Activated naive CD8-positive, alpha-beta T cell treated with anti-CD3 and anti-CD28 coated beads, Interleukin-2, amount 10 ng/mL, durations not matched to agents 7 days and 5 days (primary cell): ENCODE measurements at regions not wholly inside any gene's neighbourhood (a gene's known extent, or its start where the extent isn't known, plus 50 kb on each side); places are given as distances from the start of the nearest gene placed in this dataset.

Experiments
- ATAC-seq: fragments of 150-1000 bp; cut with Tn5 transposase; one replicate; pipeline ENCODE4 v1.10.0; 2021; ENCODE audit warnings: low read depth, moderate library complexity
- POLR2A ChIA-PET: fragments of 350-600 bp; sonication (Branson Sonifier 250); formaldehyde crosslinking; loops from one replicate; lab custom pipeline; 2021; ENCODE audit warnings: antibody characterized with exemption; lab: Charles Lee
- DNase-seq: peaks from one replicate; pipeline ENCODE4 v3.0.0; 2021
- H3K27ac Mint-ChIP-seq: one replicate; pipeline ENCODE4 v1.8.0; 2022; ENCODE audit warnings: mild to moderate bottlenecking, mixed read lengths
- H3K27me3 Mint-ChIP-seq: one replicate; pipeline ENCODE4 v1.8.0; 2022; ENCODE audit warnings: mild to moderate bottlenecking, moderate library complexity, mixed read lengths
- H3K36me3 Mint-ChIP-seq: one replicate; pipeline ENCODE4 v1.8.0; 2021; ENCODE audit warnings: mild to moderate bottlenecking, mixed read lengths
- H3K4me1 Mint-ChIP-seq: one replicate; pipeline ENCODE4 v1.8.0; 2021; ENCODE audit warnings: mixed read lengths
- H3K4me3 Mint-ChIP-seq: one replicate; pipeline ENCODE4 v1.8.0; 2022; ENCODE audit warnings: mild to moderate bottlenecking, moderate library complexity, mixed read lengths
- H3K9me3 Mint-ChIP-seq: one replicate; pipeline ENCODE4 v1.8.0; 2021; ENCODE audit warnings: mixed read lengths

GRCh38 chr14:61911574-61911973 is 149.4 kb downstream of the SNAPC1 start:
- peaks cover 4% of the 10 kb centered on the region for H3K27me3 Mint-ChIP-seq
- no peak for DNase-seq
- H3K4me3 Mint-ChIP-seq = no peak overlapping the region
- H3K27ac Mint-ChIP-seq = no peak overlapping the region
- no peak for ATAC-seq
- no peaks in the 10 kb centered on the region for H3K4me1 Mint-ChIP-seq
- H3K36me3 Mint-ChIP-seq = no peaks in the 10 kb centered on the region
- H3K9me3 Mint-ChIP-seq = no peaks in the 10 kb centered on the region
- POLR2A ChIA-PET = no interaction called here

DNA sequence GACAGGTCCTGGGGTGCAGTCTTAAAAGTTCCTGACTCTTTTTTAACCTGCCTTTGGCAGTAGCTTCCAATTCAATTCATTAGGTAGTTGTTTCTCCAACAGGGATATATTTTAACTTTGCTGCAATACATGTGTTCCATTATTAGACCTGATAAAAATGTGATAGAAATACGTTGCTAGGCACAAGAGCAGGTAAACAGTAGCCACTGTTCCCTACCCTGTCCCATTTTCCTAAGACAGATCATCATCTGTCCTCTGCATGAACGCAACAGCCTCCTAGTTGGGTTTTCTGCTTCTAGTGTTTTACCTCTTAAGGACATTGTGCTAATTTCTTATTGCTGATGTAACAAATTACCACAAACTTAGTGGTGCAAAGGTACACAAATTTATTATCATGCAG is 156.8 kb downstream of the SNAPC1 start:
- H3K27ac Mint-ChIP-seq = no peak overlapping the region
- no peak for ATAC-seq

DNA sequence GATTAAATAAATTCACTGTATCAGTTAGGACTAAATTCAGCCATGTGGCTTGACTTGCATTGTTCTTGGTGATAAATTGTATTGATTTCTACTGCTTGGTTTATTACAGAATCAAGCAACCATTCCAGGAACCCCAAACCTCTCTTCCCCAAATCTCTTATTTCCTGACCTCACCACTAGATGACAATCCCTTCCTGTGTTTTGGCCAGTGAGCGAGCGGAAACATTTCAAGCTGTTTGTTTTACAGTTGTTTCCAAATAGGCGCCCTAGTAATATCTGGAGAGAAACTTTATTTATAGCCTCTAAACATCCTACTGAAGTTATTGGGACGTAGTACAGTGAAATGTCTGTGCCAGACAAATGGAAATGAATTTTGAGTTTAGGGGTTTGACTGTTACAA is 161.1 kb downstream of the SNAPC1 start:
- no peaks in the 10 kb centered on the region for H3K9me3 Mint-ChIP-seq
- H3K4me1 Mint-ChIP-seq = peaks cover 2% of the 10 kb centered on the region
- POLR2A ChIA-PET = no interaction called here
- no peak overlapping the region for H3K4me3 Mint-ChIP-seq
- DNase-seq (no peak), ATAC-seq (no peak)
- H3K27me3 Mint-ChIP-seq = peaks cover 36% of the 10 kb centered on the region
- no peak overlapping the region for H3K27ac Mint-ChIP-seq
- no peaks in the 10 kb centered on the region for H3K36me3 Mint-ChIP-seq

More for the DNA sequence above, 156.8 kb downstream of the SNAPC1 start:
- no peaks in the 10 kb centered on the region for H3K9me3 Mint-ChIP-seq
- peaks cover 2% of the 10 kb centered on the region for H3K4me1 Mint-ChIP-seq
- H3K36me3 Mint-ChIP-seq = no peaks in the 10 kb centered on the region
- H3K4me3 Mint-ChIP-seq = no peak overlapping the region
- peaks cover 31% of the 10 kb centered on the region for H3K27me3 Mint-ChIP-seq
- no peak for DNase-seq
- POLR2A ChIA-PET = no interaction called here

GRCh38 chr14:61925043-61925442 is 162.8 kb downstream of the SNAPC1 start:
- H3K9me3 Mint-ChIP-seq = no peaks in the 10 kb centered on the region
- peaks cover 32% of the 10 kb centered on the region for H3K27me3 Mint-ChIP-seq
- DNase-seq = no peak
- ATAC-seq = no peak
- no peaks in the 10 kb centered on the region for H3K36me3 Mint-ChIP-seq
- POLR2A ChIA-PET = no interaction called here
- H3K4me3 Mint-ChIP-seq = no peak overlapping the region
- peaks cover 2% of the 10 kb centered on the region for H3K4me1 Mint-ChIP-seq
- no peak overlapping the region for H3K27ac Mint-ChIP-seq

GRCh38 chr14:61925732-61926435 is 163.7 kb downstream of the SNAPC1 start:
- no peak overlapping the region for H3K27ac Mint-ChIP-seq
- no peak for ATAC-seq
- no peaks in the 10 kb centered on the region for H3K9me3 Mint-ChIP-seq
- H3K27me3 Mint-ChIP-seq = peaks cover 35% of the 10 kb centered on the region
- H3K4me3 Mint-ChIP-seq = no peak overlapping the region
- no peaks in the 10 kb centered on the region for H3K36me3 Mint-ChIP-seq
- peaks cover 2% of the 10 kb centered on the region for H3K4me1 Mint-ChIP-seq
- POLR2A ChIA-PET = no interaction called here
- DNase-seq = no peak

- no peaks in the 10 kb centered on the region for H3K9me3 Mint-ChIP-seq
- POLR2A ChIA-PET = no interaction called here
These were observed 164.8 kb downstream of the SNAPC1 start for GRCh38 chr14:61927060-61927459.

DNA sequence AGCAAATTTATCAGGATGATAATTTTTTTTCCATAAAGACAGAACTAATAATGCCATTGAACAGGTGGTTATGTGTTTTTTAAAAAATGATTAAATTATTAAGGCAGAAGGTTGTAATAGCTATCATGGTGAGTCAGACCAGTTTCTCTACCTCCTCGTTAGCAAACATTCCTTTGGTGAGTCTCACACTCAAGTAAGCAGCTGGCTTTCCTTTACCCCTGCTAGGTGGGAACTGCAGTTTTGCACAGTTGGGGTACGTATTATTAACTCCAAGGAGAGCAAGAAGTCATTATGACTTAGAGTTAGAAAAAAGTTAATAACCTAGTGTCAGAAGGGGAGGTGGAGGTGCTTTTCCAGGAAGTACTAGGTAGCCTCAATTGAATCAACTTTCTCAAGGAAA is 165.3 kb downstream of the SNAPC1 start:
- Mint-ChIP-seq H3K4me3 (no peak overlapping the region), H3K27ac (no peak overlapping the region), H3K9me3 (no peaks in the 10 kb centered on the region), H3K27me3 (peaks cover 35% of the 10 kb centered on the region), H3K4me1 (peaks cover 2% of the 10 kb centered on the region), H3K36me3 (no peaks in the 10 kb centered on the region)
- POLR2A ChIA-PET = no interaction called here
- ATAC-seq (no peak), DNase-seq (no peak)

More at GRCh38 chr14:61927060-61927459, 164.8 kb downstream of the SNAPC1 start:
- ATAC-seq (no peak), DNase-seq (no peak)
- Mint-ChIP-seq H3K4me1 (peaks cover 2% of the 10 kb centered on the region), H3K27me3 (peaks cover 35% of the 10 kb centered on the region), H3K36me3 (no peaks in the 10 kb centered on the region), H3K4me3 (no peak overlapping the region), H3K27ac (no peak overlapping the region)

DNA sequence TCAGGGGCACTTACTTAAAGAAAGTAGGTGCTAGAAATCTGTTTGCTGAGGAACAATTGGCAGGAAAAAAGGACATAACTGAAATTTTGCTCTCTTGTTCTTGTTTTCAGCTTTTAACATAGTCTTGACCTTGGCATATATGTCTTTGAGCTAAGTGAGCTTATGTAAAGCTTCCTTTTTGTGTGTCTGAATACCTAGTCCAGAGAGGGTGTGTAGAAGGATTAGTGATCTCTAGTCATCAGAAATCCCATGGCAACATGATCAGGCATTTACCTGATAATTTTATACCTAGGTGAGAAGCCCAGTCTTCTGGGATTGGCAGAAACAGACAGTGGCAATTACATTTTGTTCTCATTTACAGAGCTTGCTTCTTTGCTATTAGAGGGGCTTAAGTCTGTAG is 166.1 kb downstream of the SNAPC1 start:
- Mint-ChIP-seq H3K36me3 (no peaks in the 10 kb centered on the region), H3K27ac (no peak overlapping the region), H3K9me3 (no peaks in the 10 kb centered on the region), H3K27me3 (peaks cover 37% of the 10 kb centered on the region), H3K4me3 (no peak overlapping the region), H3K4me1 (peaks cover 1% of the 10 kb centered on the region)
- POLR2A ChIA-PET = no interaction called here
- DNase-seq (no peak), ATAC-seq (no peak)

- Mint-ChIP-seq H3K27me3 (peaks cover 40% of the 10 kb centered on the region), H3K36me3 (no peaks in the 10 kb centered on the region), H3K4me1 (no peaks in the 10 kb centered on the region), H3K9me3 (no peaks in the 10 kb centered on the region), H3K27ac (no peak overlapping the region), H3K4me3 (no peak overlapping the region)
- DNase-seq = no peak
- ATAC-seq = no peak
- POLR2A ChIA-PET = no interaction called here
These were observed 166.5 kb downstream of the SNAPC1 start for GRCh38 chr14:61928701-61929100.

GRCh38 chr14:61929651-61930050 is 167.4 kb downstream of the SNAPC1 start:
- Mint-ChIP-seq H3K27me3 (peaks cover 41% of the 10 kb centered on the region), H3K9me3 (no peaks in the 10 kb centered on the region), H3K27ac (no peak overlapping the region), H3K36me3 (no peaks in the 10 kb centered on the region), H3K4me1 (no peaks in the 10 kb centered on the region), H3K4me3 (no peak overlapping the region)
- ATAC-seq (no peak), DNase-seq (no peak)
- POLR2A ChIA-PET = no interaction called here

- Mint-ChIP-seq H3K27me3 (peaks cover 36% of the 10 kb centered on the region), H3K27ac (no peak overlapping the region), H3K4me3 (no peak overlapping the region), H3K4me1 (no peaks in the 10 kb centered on the region), H3K36me3 (no peaks in the 10 kb centered on the region), H3K9me3 (no peaks in the 10 kb centered on the region)
- DNase-seq = no peak
- POLR2A ChIA-PET = no interaction called here
- ATAC-seq = no peak
These were observed 168.1 kb downstream of the SNAPC1 start for GRCh38 chr14:61930101-61930857.

- ATAC-seq = no peak
- Mint-ChIP-seq H3K27ac (no peak overlapping the region), H3K4me1 (no peaks in the 10 kb centered on the region), H3K4me3 (no peak overlapping the region), H3K27me3 (peaks cover 31% of the 10 kb centered on the region), H3K36me3 (no peaks in the 10 kb centered on the region), H3K9me3 (no peaks in the 10 kb centered on the region)
- no peak for DNase-seq
- POLR2A ChIA-PET = no interaction called here
These were observed 170.8 kb downstream of the SNAPC1 start for GRCh38 chr14:61932974-61933373.

GRCh38 chr14:61934385-61934784 is 172.2 kb downstream of the SNAPC1 start:
- peaks cover 23% of the 10 kb centered on the region for H3K27me3 Mint-ChIP-seq
- DNase-seq (no peak), ATAC-seq (no peak)
- POLR2A ChIA-PET = no interaction called here
- no peak overlapping the region for H3K4me3 Mint-ChIP-seq
- no peaks in the 10 kb centered on the region for H3K4me1 Mint-ChIP-seq
- no peak overlapping the region for H3K27ac Mint-ChIP-seq
- H3K9me3 Mint-ChIP-seq = no peaks in the 10 kb centered on the region
- H3K36me3 Mint-ChIP-seq = no peaks in the 10 kb centered on the region

DNA sequence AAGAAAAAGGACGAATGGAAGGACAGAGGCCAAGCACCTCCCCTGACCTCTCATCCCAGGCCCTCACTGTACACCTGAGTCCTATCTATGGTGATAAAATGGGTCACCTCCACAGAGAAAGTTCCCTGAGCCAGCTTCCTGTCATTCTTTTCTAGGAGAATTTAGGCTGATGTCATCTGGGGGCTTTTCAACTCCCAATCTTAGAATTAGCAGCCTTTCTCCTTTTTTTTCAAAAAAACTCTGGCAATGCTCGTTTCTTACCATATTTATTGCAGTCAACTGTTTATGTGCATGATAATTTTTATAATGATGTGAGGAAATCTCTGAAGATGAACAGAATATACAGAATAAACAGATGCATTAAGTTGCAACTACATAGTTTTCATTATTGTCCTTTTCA is 177.6 kb downstream of the SNAPC1 start:
- POLR2A ChIA-PET = no interaction called here
- no peak for ATAC-seq

More for the DNA sequence above, 177.6 kb downstream of the SNAPC1 start:
- H3K27ac Mint-ChIP-seq = no peak overlapping the region
- no peak for DNase-seq
- no peak overlapping the region for H3K4me3 Mint-ChIP-seq
- no peaks in the 10 kb centered on the region for H3K9me3 Mint-ChIP-seq
- peaks cover 9% of the 10 kb centered on the region for H3K27me3 Mint-ChIP-seq
- no peaks in the 10 kb centered on the region for H3K36me3 Mint-ChIP-seq
- H3K4me1 Mint-ChIP-seq = no peaks in the 10 kb centered on the region
